ENCODE measurements at regions not wholly inside any gene's neighbourhood (a gene's known extent, or its start where the extent isn't known, plus 50 kb on each side); places are given as distances from the start of the nearest gene placed in this dataset.

- Histone ChIP-seq H3K27me3 (ENCODE audit: control insufficient read depth, insufficient read depth, low read length) (no peaks in the 10 kb centered on the region), H3K27ac (ENCODE audit: low read depth in 2 of 2, low read length in 2 of 2) (no peak overlapping the region), H3K9me3 (ENCODE audit: control insufficient read depth in 2 of 3, insufficient read depth in 1 of 3, low read length in 3 of 3) (peaks cover 0 to 4% (median 0%) of the 10 kb centered on the region in 3 donors), H3K9ac (ENCODE audit: low read length in 3 of 3) (no peak overlapping the region), H3K36me3 (ENCODE audit: control insufficient read depth in 2 of 3, insufficient read depth in 3 of 3, low read length in 3 of 3) (no peaks in the 10 kb centered on the region), H3K4me3 (ENCODE audit: low read length in 3 of 3) (no peak overlapping the region), H3K4me1 (ENCODE audit: control insufficient read depth in 2 of 3, insufficient read depth in 2 of 3, low read depth in 1 of 3, low read length in 3 of 3) (no peaks in the 10 kb centered on the region)
- TF ChIP-seq, protein P1, sequence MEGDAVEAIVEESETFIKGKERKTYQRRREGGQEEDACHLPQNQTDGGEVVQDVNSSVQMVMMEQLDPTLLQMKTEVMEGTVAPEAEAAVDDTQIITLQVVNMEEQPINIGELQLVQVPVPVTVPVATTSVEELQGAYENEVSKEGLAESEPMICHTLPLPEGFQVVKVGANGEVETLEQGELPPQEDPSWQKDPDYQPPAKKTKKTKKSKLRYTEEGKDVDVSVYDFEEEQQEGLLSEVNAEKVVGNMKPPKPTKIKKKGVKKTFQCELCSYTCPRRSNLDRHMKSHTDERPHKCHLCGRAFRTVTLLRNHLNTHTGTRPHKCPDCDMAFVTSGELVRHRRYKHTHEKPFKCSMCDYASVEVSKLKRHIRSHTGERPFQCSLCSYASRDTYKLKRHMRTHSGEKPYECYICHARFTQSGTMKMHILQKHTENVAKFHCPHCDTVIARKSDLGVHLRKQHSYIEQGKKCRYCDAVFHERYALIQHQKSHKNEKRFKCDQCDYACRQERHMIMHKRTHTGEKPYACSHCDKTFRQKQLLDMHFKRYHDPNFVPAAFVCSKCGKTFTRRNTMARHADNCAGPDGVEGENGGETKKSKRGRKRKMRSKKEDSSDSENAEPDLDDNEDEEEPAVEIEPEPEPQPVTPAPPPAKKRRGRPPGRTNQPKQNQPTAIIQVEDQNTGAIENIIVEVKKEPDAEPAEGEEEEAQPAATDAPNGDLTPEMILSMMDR (IDR thresholded peaks at IDR 0.05; ENCODE audit: borderline replicate concordance, extremely low read depth, insufficient read depth), result no peak
- no peak for FAIRE-seq
- DNase-seq, result no peak
- intact Hi-C loops (cut with DNase I), result no loop called here
Measured at GRCh38 chr1:5238351-5239130, 584.1 kb downstream of the AJAP1 start.

DNA sequence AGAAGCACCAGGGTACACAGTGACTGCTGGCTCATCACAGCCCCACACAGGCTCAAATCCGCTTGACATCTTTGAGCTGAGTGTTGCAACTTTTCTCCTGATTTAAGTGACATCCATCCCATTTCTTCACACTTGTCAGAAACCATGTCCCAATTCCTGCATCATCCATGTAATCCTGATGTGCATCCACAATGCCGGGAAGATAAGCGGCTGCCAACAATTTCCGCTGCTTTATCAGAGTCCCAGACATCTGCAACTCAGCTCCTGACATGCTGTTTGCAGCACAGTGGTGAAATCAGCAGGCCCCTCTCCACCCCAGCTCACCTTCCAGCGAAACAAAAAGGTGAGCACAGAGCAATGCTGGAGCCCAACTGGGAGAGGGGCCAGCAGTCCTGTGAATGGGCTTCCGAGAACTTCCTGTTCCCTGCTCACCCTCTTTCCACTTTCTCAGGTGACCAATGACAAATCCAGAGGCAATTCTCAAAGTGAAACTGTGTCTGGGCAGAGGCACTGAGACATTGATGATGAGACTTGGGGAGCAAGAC, 581.0 kb downstream of the AJAP1 start:
- intact Hi-C loops (cut with DNase I), result no loop called here
- DNase-seq, result no peak
- Histone ChIP-seq H3K27me3 (ENCODE audit: control insufficient read depth, insufficient read depth, low read length) (no peaks in the 10 kb centered on the region), H3K4me3 (ENCODE audit: low read length in 3 of 3) (no peak overlapping the region), H3K9me3 (ENCODE audit: control insufficient read depth in 2 of 3, insufficient read depth in 1 of 3, low read length in 3 of 3) (peaks cover 0 to 4% (median 2%) of the 10 kb centered on the region in 3 donors), H3K36me3 (ENCODE audit: control insufficient read depth in 2 of 3, insufficient read depth in 3 of 3, low read length in 3 of 3) (no peaks in the 10 kb centered on the region), H3K4me1 (ENCODE audit: control insufficient read depth in 2 of 3, insufficient read depth in 2 of 3, low read depth in 1 of 3, low read length in 3 of 3) (no peaks in the 10 kb centered on the region), H3K27ac (ENCODE audit: low read depth in 2 of 2, low read length in 2 of 2) (no peak overlapping the region), H3K9ac (ENCODE audit: low read length in 3 of 3) (no peak overlapping the region)
- TF ChIP-seq, protein P1 (IDR thresholded peaks at IDR 0.05; ENCODE audit: borderline replicate concordance, extremely low read depth, insufficient read depth), result no peak
- FAIRE-seq, result no peak

GRCh38 chr1:5232537-5232936, 578.1 kb downstream of the AJAP1 start:
- Histone ChIP-seq H3K27me3 (ENCODE audit: control insufficient read depth, insufficient read depth, low read length) (no peaks in the 10 kb centered on the region), H3K27ac (ENCODE audit: low read depth in 2 of 2, low read length in 2 of 2) (no peak overlapping the region), H3K36me3 (ENCODE audit: control insufficient read depth in 2 of 3, insufficient read depth in 3 of 3, low read length in 3 of 3) (no peaks in the 10 kb centered on the region), H3K4me3 (ENCODE audit: low read length in 3 of 3) (no peak overlapping the region), H3K9ac (ENCODE audit: low read length in 3 of 3) (no peak overlapping the region), H3K4me1 (ENCODE audit: control insufficient read depth in 2 of 3, insufficient read depth in 2 of 3, low read depth in 1 of 3, low read length in 3 of 3) (no peaks in the 10 kb centered on the region), H3K9me3 (ENCODE audit: control insufficient read depth in 2 of 3, insufficient read depth in 1 of 3, low read length in 3 of 3) (peaks cover 0 to 2% (median 2%) of the 10 kb centered on the region in 3 donors)
- FAIRE-seq, result no peak
- TF ChIP-seq, protein P1 (IDR thresholded peaks at IDR 0.05; ENCODE audit: borderline replicate concordance, extremely low read depth, insufficient read depth), result no peak
- intact Hi-C loops (cut with DNase I), result no loop called here
- DNase-seq, result no peak
